ENCODE measurements at regions not wholly inside any gene's neighbourhood (a gene's known extent, or its start where the extent isn't known, plus 50 kb on each side); places are given as distances from the start of the nearest gene placed in this dataset.

- no peak for TF ChIP-seq GATA2 (IDR thresholded peaks at IDR 0.05; ENCODE audit: low read depth, low read length)
- TF ChIP-seq GATA3 (IDR thresholded peaks at IDR 0.05; ENCODE audit: low read depth, low read length): no peak
Measured at GRCh38 chr4:59054086-59054485, 1943.9 kb upstream of the IGFBP7 start.

DNA sequence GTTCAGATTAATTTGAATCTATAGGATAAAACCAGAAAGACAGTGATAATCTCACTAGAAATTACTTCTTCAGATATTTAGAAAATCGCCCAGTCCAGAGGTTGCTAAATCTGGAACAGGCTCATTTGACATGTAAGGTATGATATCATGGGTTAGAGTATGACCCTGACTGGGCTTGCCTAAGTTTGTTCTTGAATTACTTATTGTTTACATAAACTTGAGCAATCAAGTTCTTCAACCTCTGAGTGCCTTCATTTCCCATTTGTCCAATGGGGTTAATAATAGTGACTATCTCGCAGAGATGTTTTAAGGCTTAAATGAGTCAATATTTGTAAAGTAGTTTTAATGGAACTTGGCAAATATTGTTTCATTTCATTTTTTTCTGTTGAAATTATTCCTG is 1947.6 kb upstream of the IGFBP7 start:
- TF ChIP-seq GATA2 (IDR thresholded peaks at IDR 0.05; ENCODE audit: low read depth, low read length): no peak
- no peak for TF ChIP-seq GATA3 (IDR thresholded peaks at IDR 0.05; ENCODE audit: low read depth, low read length)

- no peak for TF ChIP-seq GATA2 (IDR thresholded peaks at IDR 0.05; ENCODE audit: low read depth, low read length)
- TF ChIP-seq GATA3 (IDR thresholded peaks at IDR 0.05; ENCODE audit: low read depth, low read length): no peak
Measured at GRCh38 chr4:59058543-59058942, 1948.4 kb upstream of the IGFBP7 start.

- TF ChIP-seq GATA2 (IDR thresholded peaks at IDR 0.05; ENCODE audit: low read depth, low read length): no peak
Measured at GRCh38 chr4:59060002-59060846, 1950.0 kb upstream of the IGFBP7 start.

GRCh38 chr4:59060895-59061294 is 1950.7 kb upstream of the IGFBP7 start:
- TF ChIP-seq GATA3 (IDR thresholded peaks at IDR 0.05; ENCODE audit: low read depth, low read length): no peak
- no peak for TF ChIP-seq GATA2 (IDR thresholded peaks at IDR 0.05; ENCODE audit: low read depth, low read length)

DNA sequence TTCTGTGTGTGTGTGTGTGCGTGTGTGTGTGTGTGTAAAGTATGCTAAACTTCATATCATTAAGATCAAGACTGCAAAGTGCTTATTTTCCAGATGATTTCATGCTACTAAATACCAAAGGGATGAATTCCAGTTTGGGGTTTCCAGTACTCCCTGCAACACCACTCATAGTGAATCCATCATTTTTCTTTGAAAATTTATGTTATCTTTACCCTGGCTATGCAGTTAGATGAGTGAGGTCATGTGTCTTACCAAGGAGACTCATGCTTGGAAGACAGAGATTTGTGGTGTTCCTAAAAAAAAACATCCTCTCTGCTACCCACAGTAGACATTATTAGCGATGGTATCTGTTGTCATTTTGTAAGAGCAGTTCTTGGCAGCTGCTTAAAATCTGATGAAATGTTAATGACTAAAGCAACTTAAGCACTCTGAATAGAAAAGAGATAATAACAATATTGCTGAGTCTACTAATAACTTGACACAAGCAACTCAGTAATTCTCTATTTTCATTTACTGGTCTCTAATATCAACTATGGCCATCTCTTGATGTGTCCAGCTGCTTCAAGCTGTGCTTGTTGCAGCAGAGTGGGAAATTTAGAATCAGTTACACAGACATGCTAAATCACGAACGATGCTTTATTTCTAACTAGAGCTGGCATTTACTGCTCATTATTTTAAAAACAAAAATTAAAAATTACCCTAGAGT is 1953.0 kb upstream of the IGFBP7 start:
- TF ChIP-seq GATA2 (IDR thresholded peaks at IDR 0.05; ENCODE audit: low read depth, low read length) (no peak), GATA3 (IDR thresholded peaks at IDR 0.05; ENCODE audit: low read depth, low read length) (no peak)

DNA sequence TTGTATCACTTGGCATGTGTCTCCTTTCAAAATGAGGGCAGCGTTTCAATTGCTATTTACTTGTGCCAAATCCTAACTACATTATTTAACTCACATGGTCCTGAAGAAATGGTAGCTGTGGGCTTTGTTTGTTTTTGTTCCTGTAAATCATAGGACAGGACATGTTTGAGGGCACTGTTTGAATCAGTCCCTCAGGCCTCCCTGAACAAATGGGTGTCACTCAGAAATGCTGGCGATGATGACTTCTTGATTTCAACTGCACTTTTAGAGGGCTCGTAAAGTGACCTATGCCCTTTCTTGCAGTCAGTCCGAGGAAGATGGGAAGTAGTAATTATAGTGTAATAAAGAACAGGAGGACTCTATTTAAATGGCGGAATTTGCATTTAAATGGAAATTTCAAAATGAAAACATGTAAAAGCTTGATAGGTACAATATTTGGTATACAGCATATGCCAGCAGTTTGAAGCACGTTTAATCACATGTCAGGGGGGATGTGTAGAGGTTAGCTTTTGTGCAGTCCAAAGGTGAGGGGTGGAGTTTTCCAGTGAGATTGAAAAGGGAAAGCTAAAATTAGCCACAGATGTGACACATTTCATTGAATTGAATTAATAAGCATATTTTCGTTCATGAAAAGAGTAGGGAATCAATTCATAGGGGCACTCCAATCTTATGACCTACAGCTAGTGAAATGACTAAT is 1958.7 kb upstream of the IGFBP7 start:
- TF ChIP-seq GATA2 (IDR thresholded peaks at IDR 0.05; ENCODE audit: low read depth, low read length) (no peak), GATA3 (IDR thresholded peaks at IDR 0.05; ENCODE audit: low read depth, low read length) (no peak)

DNA sequence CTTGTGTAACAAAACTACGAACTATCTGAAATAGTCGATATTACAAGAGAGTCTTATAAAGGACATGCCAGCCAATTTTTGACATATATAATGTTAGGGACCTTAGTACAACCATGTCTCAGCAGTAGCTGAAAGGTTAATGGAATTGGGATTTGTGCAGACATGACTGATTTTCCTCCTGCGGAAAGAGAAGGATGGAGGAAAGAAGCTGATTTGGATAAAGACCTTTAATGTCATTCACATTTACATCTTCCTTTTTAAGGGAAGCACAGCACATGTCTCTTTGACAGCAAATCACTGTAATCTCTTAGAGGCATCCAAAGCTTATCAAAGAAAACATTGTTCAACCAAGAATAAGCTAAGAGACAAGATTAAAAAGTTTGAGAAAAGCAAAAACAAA is 1976.2 kb upstream of the IGFBP7 start:
- TF ChIP-seq GATA3 (IDR thresholded peaks at IDR 0.05; ENCODE audit: low read depth, low read length) (no peak), GATA2 (IDR thresholded peaks at IDR 0.05; ENCODE audit: low read depth, low read length) (no peak)

GRCh38 chr4:59091146-59092142 is 1981.3 kb upstream of the IGFBP7 start:
- TF ChIP-seq GATA3 (IDR thresholded peaks at IDR 0.05; ENCODE audit: low read depth, low read length) (no peak), GATA2 (IDR thresholded peaks at IDR 0.05; ENCODE audit: low read depth, low read length) (no peak)

DNA sequence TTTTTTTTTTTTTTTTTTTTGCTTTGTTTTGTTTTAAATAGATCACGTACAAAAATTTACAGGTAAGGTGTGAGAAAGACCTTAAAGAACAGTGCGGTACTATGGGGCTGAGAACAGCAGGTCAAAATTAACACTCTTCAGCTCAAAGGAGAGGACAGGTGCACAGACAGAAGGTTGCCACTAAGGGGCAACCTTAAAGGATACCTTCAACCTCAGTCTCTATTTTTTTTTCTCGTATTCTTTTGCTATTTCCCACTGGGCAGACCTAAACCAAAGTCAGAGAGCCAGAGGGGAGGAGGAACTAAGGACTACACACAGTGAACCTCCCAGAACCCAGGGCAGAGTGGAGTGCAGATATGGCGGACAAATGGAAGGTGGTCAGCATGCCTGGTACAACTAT is 1984.3 kb upstream of the IGFBP7 start:
- no peak for TF ChIP-seq GATA2 (IDR thresholded peaks at IDR 0.05; ENCODE audit: low read depth, low read length)
- no peak for TF ChIP-seq GATA3 (IDR thresholded peaks at IDR 0.05; ENCODE audit: low read depth, low read length)

GRCh38 chr4:59102311-59102710 is 1992.1 kb upstream of the IGFBP7 start:
- TF ChIP-seq GATA2 (IDR thresholded peaks at IDR 0.05; ENCODE audit: low read depth, low read length): no peak

DNA sequence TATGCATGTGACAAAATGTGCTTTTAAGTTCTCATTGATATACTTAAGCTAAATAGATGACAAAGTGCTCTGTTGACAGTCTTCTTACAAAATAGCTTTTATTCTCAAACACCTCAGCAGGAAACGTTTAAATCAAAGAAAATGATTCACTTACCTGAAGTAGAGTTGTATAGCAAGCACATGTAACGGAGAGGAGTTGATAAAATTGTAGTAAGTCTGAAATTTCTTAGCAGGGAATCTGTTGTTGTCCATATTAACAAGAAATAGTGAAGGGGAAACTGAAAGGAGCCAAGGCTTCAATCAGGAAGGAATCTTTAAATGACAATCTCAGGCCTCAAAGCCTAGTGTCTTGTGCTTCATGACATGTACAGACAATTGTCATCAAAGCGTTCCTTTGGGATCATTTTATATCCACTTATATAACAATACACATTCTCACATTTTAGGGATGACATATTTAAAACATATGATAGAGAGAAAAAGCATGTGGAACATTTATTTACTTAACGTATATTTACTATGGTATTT is 2010.2 kb upstream of the IGFBP7 start:
- no peak for TF ChIP-seq GATA2 (IDR thresholded peaks at IDR 0.05; ENCODE audit: low read depth, low read length)
- TF ChIP-seq GATA3 (IDR thresholded peaks at IDR 0.05; ENCODE audit: low read depth, low read length): no peak

GRCh38 chr4:59122626-59123025 is 2012.4 kb upstream of the IGFBP7 start:
- TF ChIP-seq GATA3 (IDR thresholded peaks at IDR 0.05; ENCODE audit: low read depth, low read length) (no peak), GATA2 (IDR thresholded peaks at IDR 0.05; ENCODE audit: low read depth, low read length) (no peak)
